UCSD-AML1 (cell line): ENCODE measurements at regions not wholly inside any gene's neighbourhood (a gene's known extent, or its start where the extent isn't known, plus 50 kb on each side); places are given as distances from the start of the nearest gene placed in this dataset.

Experiments used
- DNase-seq: peaks from one replicate; lab custom pipeline; 2025; ENCODE audit not compliant: unreplicated experiment; lab: John Stamatoyannopoulos, UW

GRCh38 chr14:25552826-25553225, 502.9 kb upstream of the STXBP6 start:
- DNase-seq = no peak

- no peak for DNase-seq
Measured at GRCh38 chr14:25551674-25552073, 501.7 kb upstream of the STXBP6 start.

GRCh38 chr14:25546826-25547225, 496.9 kb upstream of the STXBP6 start:
- no peak for DNase-seq

GRCh38 chr14:25537846-25538455, 488.0 kb upstream of the STXBP6 start:
- DNase-seq = no peak

GRCh38 chr14:25526290-25526689, 476.3 kb upstream of the STXBP6 start:
- no peak for DNase-seq

- no peak for DNase-seq
Measured at GRCh38 chr14:25522926-25523325, 473.0 kb upstream of the STXBP6 start.

GRCh38 chr14:25522116-25522515, 472.2 kb upstream of the STXBP6 start:
- DNase-seq = no peak

- DNase-seq = no peak
Measured at GRCh38 chr14:25521616-25522015, 471.7 kb upstream of the STXBP6 start.

- DNase-seq = no peak
Measured at GRCh38 chr14:25520821-25521220, 470.9 kb upstream of the STXBP6 start.

- DNase-seq = no peak
Measured at GRCh38 chr14:25518364-25518763, 468.4 kb upstream of the STXBP6 start.

- no peak for DNase-seq
Measured at GRCh38 chr14:25516838-25517237, 466.9 kb upstream of the STXBP6 start.

- no peak for DNase-seq
Measured at GRCh38 chr14:25508845-25509244, 458.9 kb upstream of the STXBP6 start.

- no peak for DNase-seq
Measured at GRCh38 chr14:25501749-25502148, 451.8 kb upstream of the STXBP6 start.

GRCh38 chr14:25488961-25489360, 439.0 kb upstream of the STXBP6 start:
- no peak for DNase-seq

GRCh38 chr14:25485381-25485780, 435.4 kb upstream of the STXBP6 start:
- no peak for DNase-seq

- no peak for DNase-seq
Measured at GRCh38 chr14:25484906-25485305, 435.0 kb upstream of the STXBP6 start.

GRCh38 chr14:25484235-25484634, 434.3 kb upstream of the STXBP6 start:
- no peak for DNase-seq

- no peak for DNase-seq
Measured at GRCh38 chr14:25477316-25478098, 427.6 kb upstream of the STXBP6 start.

GRCh38 chr14:25472700-25473099, 422.8 kb upstream of the STXBP6 start:
- no peak for DNase-seq

- no peak for DNase-seq
Measured at GRCh38 chr14:25464772-25465171, 414.8 kb upstream of the STXBP6 start.

- DNase-seq = no peak
Measured at GRCh38 chr14:25464078-25464477, 414.1 kb upstream of the STXBP6 start.

GRCh38 chr14:25463480-25463879, 413.5 kb upstream of the STXBP6 start:
- DNase-seq = no peak

GRCh38 chr14:25461780-25462179, 411.8 kb upstream of the STXBP6 start:
- no peak for DNase-seq
